ENCODE measurements at regions not wholly inside any gene's neighbourhood (a gene's known extent, or its start where the extent isn't known, plus 50 kb on each side); places are given as distances from the start of the nearest gene placed in this dataset.
A peak's percentile ranks its signal among the peaks of the same experiment; 100 is the strongest.

DNA sequence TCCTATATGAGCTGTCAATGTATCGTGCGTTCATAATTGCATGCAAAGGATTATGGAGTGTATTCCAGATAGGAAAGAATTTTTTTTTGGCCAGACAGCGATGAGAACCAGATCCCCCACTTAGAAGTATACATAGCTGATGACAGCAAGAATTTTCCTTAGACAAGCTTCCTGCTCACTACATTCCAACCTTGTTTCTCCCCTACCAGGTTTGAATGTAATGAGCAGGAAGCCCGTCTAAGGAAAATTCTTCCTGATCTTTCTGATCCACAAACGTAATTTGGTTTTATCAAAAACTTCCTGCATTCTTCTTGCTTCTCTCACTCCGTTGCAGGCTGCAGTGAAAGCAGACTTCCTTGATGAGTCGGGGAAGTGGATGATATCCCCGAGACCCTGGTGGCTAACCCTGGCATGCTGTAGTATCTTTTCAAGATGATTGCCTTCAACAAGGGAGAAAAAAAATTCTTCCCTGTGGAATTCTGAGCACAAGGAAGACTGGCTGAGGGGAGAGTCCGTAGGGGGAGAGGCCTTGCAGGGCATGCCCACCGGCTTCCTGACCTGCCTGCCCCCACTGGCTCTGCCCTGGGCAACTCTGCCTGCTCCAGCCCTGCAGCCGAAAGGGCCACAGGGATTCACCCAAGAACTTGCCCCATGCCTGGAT, 243.1 kb downstream of the TLE3 start:
- Histone ChIP-seq H3K27ac (no peak overlapping the region), H3K4me1 (no peaks in the 10 kb centered on the region), H3K36me3 (no peaks in the 10 kb centered on the region), H3K9me3 (no peaks in the 10 kb centered on the region), H3K4me3 (no peak overlapping the region), H3K27me3 (ENCODE audit: low read depth) (no peaks in the 10 kb centered on the region)
- intact Hi-C loops (cut with DNase I): no loop called here
- no peak for DNase-seq
- TF ChIP-seq, protein P1, sequence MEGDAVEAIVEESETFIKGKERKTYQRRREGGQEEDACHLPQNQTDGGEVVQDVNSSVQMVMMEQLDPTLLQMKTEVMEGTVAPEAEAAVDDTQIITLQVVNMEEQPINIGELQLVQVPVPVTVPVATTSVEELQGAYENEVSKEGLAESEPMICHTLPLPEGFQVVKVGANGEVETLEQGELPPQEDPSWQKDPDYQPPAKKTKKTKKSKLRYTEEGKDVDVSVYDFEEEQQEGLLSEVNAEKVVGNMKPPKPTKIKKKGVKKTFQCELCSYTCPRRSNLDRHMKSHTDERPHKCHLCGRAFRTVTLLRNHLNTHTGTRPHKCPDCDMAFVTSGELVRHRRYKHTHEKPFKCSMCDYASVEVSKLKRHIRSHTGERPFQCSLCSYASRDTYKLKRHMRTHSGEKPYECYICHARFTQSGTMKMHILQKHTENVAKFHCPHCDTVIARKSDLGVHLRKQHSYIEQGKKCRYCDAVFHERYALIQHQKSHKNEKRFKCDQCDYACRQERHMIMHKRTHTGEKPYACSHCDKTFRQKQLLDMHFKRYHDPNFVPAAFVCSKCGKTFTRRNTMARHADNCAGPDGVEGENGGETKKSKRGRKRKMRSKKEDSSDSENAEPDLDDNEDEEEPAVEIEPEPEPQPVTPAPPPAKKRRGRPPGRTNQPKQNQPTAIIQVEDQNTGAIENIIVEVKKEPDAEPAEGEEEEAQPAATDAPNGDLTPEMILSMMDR (IDR thresholded peaks at IDR 0.05): no peak
- ATAC-seq: no peak

DNA sequence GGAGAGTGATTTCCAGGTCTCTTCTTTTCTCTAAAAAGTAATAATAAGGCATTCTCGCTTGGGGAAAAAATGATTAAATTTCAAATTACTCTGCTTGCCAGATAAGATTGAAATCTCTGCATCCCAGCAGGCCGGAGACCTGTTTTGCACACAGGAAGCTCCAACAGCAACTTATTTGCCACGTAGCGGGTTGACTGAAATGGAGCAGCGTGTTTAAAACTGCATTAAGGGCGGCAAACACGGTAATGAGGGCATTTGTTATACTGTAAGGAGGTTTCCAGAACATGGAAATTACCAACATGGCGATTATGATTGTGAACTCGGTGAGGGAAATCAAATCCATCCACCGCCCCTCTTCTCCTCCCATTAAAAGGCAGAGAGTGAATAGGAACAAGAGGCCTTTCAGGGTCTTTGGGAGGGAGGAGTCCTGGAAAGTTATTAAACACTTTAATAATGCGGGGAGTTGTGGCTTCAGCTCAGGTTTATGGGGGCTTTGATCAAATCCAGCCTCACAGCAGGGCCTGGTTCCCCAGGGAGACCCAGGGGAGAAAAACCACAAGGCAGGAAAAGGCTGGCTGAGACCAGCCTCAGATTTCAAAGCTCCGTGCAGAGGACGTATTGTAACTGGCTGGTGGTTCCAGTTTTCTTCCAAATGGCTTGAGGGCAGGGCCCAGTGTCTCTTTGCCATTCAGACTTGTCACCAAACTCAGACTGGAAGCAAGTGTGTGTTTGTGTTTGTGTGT, 242.3 kb downstream of the TLE3 start:
- intact Hi-C loops (cut with DNase I): no loop called here
- no peak for DNase-seq
- no peak overlapping the region for H3K4me3 ChIP-seq

DNA sequence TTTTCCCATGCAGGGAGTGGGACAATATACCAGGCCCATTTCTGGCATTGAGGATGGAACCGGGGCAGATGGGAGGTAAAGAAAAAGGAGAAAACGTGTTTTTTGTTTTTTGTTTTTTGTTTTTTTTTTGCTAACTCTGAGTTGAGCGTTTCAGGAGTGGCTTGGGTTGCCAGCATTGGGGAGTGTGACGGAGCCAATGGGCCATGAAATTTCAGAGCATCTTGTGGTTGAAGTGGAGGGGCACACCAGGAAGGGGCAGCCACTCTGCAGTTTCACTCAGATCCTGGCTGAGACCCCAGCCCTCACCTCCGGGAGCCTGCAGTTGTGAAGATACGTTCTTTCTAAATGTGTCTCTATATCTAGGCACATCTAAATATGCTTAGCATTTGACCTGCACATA, 240.5 kb downstream of the TLE3 start:
- TF ChIP-seq, protein P1 (IDR thresholded peaks at IDR 0.05): no peak
- no peak overlapping the region for H3K27ac ChIP-seq

More for the DNA sequence above, 242.3 kb downstream of the TLE3 start:
- Histone ChIP-seq H3K4me1 (no peaks in the 10 kb centered on the region), H3K27ac (no peak overlapping the region), H3K27me3 (ENCODE audit: low read depth) (no peaks in the 10 kb centered on the region), H3K36me3 (no peaks in the 10 kb centered on the region), H3K9me3 (no peaks in the 10 kb centered on the region)
- TF ChIP-seq, protein P1 (IDR thresholded peaks at IDR 0.05): no peak
- ATAC-seq: no peak

DNA sequence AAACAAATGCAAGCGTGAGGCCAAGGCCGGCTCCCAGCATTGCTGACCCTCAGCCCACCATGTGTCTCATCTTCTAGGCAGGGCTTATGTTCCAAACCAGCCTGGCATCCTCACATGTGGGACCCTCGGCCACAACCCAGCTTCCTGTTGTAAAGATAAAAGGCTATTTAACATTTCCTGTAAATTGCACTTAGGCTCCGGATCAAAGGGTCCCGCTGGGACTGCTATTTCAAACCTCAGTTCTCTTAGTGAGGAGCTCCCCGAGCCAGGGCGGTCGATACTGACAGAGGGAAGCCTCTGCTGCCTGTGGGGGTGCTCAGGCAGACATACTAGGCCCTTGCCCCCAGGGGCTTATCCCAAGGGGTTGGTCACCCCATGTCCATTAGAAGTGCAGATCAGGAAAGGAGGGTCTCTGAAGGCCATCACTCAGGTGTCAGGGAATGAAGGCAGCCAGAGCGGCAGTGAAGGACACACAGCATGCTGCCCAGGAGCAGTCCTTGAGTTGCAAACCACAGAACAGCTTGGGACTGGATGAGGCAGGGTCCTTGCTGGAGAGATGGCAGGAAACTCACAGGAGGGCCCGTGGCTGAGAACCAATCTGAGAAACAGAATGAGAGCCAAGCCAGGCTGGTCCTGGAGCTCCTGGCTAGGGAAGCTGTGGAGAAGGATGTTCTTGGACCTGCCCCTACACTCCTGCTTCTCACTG, 239.9 kb downstream of the TLE3 start:
- Histone ChIP-seq H3K4me1 (no peaks in the 10 kb centered on the region), H3K9me3 (no peaks in the 10 kb centered on the region), H3K27ac (no peak overlapping the region), H3K4me3 (no peak overlapping the region), H3K36me3 (no peaks in the 10 kb centered on the region), H3K27me3 (ENCODE audit: low read depth) (no peaks in the 10 kb centered on the region)
- DNase-seq (no peak), ATAC-seq (no peak)
- intact Hi-C loops (cut with DNase I): no loop called here
- TF ChIP-seq, protein P1 (IDR thresholded peaks at IDR 0.05): no peak

More for the DNA sequence above, 240.5 kb downstream of the TLE3 start:
- H3K9me3 ChIP-seq: no peaks in the 10 kb centered on the region
- intact Hi-C loops (cut with DNase I): no loop called here
- H3K27me3 ChIP-seq (ENCODE audit: low read depth): no peaks in the 10 kb centered on the region
- no peak for DNase-seq
- H3K4me1 ChIP-seq: no peaks in the 10 kb centered on the region
- no peak overlapping the region for H3K4me3 ChIP-seq
- ATAC-seq: no peak
- H3K36me3 ChIP-seq: no peaks in the 10 kb centered on the region

DNA sequence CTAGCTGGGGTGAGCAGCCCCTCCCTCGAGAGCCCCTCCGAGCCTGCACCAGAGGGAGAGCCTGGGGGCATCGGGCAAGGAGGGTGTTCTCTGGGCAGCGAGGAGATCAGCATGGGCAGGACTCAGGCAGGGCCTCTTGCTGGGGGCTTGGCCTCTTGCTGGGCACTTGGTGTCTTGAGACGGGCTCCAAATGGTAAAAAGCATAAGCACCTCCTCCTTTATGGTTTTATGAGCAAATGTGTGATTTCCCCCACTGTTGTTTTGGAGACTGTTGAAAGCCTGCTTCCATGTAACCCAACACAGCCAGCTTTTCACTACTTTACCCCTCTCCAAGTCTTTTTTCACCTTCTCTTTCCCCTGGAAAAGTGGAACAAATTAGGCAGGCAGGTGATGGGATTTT, 239.3 kb downstream of the TLE3 start:
- Histone ChIP-seq H3K36me3 (no peaks in the 10 kb centered on the region), H3K9me3 (no peaks in the 10 kb centered on the region), H3K4me1 (no peaks in the 10 kb centered on the region), H3K27me3 (ENCODE audit: low read depth) (no peaks in the 10 kb centered on the region), H3K27ac (no peak overlapping the region), H3K4me3 (no peak overlapping the region)
- intact Hi-C loops (cut with DNase I): no loop called here
- DNase-seq (no peak), ATAC-seq (peak in 1 of 2 donors; percentile 31)
- TF ChIP-seq, protein P1 (IDR thresholded peaks at IDR 0.05): no peak
